WERI-Rb-1 (cell line): ENCODE measurements at regions not wholly inside any gene's neighbourhood (a gene's known extent, or its start where the extent isn't known, plus 50 kb on each side); places are given as distances from the start of the nearest gene placed in this dataset.
"Not testable (repeated sequence)": the region's sequence is repeated elsewhere in the genome, so short reads cannot be mapped to it uniquely, and the experiment has no call there.

Experiments used
- DNase-seq: peaks from one replicate; pipeline ENCODE4 v3.0.0-alpha.2; 2020
- H3K27ac ChIP-seq: fragments of 250-450 bp; sonication (Bioruptor Pico); 2 replicates; pipeline ENCODE4 v1.5.1; 2020; ENCODE audit warnings: mild to moderate bottlenecking, moderate library complexity
- H3K27me3 ChIP-seq: fragments of 250-450 bp; sonication (Bioruptor Pico); 2 replicates; pipeline ENCODE4 v1.5.1; 2021; ENCODE audit warnings: mild to moderate bottlenecking, low read depth, moderate library complexity; ENCODE audit not compliant: insufficient read depth, severe bottlenecking
- H3K36me3 ChIP-seq: fragments of 250-450 bp; sonication (Bioruptor Pico); 2 replicates; pipeline ENCODE4 v1.5.1; 2020; ENCODE audit warnings: mild to moderate bottlenecking, moderate library complexity
- H3K4me3 ChIP-seq: 2 replicates; pipeline ENCODE4 v1.5.1; 2011; ENCODE audit warnings: low read depth, mild to moderate bottlenecking, control low read depth, low read length
- H3K9me3 ChIP-seq: fragments of 250-450 bp; sonication (Bioruptor Pico); 2 replicates; pipeline ENCODE4 v1.5.1; 2021; ENCODE audit warnings: mild to moderate bottlenecking, moderate library complexity; ENCODE audit not compliant: severe bottlenecking
- TF ChIP-seq, protein P1 (sequence below): IDR thresholded peaks from 2 replicates; pipeline ENCODE4 v1.5.1; 2011; ENCODE audit warnings: low read depth, mild to moderate bottlenecking, control low read depth, inconsistent platforms, low read length

DNA sequence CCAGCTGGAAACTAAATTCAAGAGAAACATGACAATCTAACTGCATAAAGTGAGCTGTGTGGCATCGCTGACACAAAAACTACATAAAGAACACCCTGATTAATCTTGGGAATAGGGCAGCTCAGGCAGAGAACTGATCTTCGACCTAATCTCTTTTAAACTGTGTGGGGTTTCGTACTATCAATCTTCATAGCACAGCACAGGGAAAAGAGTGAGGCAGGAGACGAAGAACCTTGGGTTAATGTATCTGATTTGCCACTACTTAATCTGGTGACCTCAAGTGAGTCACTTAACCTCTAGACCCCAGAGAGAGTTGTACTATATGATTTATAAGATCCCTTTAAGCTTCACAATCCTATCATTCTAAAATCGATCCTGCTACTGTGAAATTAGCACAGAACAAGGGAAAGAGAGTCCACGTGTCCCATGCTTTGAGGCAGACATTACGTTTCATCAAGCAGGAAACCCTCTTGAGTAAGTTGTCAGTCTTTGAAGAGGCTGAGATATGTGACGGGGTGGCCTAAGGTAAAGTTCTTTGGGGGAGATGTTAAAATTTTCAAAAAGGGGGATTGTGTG is 519.7 kb downstream of the SOCS6 start:
- Histone ChIP-seq H3K36me3 (no peaks in the 10 kb centered on the region), H3K4me3 (no peak overlapping the region), H3K9me3 (no peaks in the 10 kb centered on the region), H3K27me3 (no peaks in the 10 kb centered on the region), H3K27ac (no peak overlapping the region)
- DNase-seq = no peak
- TF ChIP-seq, protein P1, sequence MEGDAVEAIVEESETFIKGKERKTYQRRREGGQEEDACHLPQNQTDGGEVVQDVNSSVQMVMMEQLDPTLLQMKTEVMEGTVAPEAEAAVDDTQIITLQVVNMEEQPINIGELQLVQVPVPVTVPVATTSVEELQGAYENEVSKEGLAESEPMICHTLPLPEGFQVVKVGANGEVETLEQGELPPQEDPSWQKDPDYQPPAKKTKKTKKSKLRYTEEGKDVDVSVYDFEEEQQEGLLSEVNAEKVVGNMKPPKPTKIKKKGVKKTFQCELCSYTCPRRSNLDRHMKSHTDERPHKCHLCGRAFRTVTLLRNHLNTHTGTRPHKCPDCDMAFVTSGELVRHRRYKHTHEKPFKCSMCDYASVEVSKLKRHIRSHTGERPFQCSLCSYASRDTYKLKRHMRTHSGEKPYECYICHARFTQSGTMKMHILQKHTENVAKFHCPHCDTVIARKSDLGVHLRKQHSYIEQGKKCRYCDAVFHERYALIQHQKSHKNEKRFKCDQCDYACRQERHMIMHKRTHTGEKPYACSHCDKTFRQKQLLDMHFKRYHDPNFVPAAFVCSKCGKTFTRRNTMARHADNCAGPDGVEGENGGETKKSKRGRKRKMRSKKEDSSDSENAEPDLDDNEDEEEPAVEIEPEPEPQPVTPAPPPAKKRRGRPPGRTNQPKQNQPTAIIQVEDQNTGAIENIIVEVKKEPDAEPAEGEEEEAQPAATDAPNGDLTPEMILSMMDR = no peak

- DNase-seq = peak; percentile 26
- H3K27me3 ChIP-seq = no peaks in the 10 kb centered on the region
- TF ChIP-seq, protein P1 = peak; percentile 55
- H3K4me3 ChIP-seq = no peak overlapping the region
- H3K9me3 ChIP-seq = no peaks in the 10 kb centered on the region
- H3K36me3 ChIP-seq = no peaks in the 10 kb centered on the region
- H3K27ac ChIP-seq = no peak overlapping the region
Measured at GRCh38 chr18:70781860-70782453, 493.1 kb downstream of the SOCS6 start.

DNA sequence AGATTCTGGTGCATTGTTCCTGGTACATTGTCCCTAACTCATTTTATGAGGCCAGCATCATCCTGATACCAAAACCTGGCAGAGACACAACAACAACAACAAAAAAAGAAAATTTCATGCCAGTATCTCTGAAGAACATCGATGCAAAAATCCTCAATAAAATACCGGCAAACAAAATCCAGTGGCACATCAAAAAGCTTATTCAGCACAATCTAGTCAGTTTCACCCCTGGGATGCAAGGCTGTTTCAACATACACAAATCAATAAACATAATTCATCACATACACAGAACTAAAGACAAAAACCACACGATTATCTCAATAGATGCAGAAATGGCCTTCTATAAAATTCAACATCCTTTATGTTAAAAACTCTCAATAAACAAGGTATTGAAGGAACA is 477.4 kb downstream of the SOCS6 start:
- not testable (repeated sequence) for H3K27ac ChIP-seq, H3K4me3 ChIP-seq, DNase-seq, H3K27me3 ChIP-seq, H3K36me3 ChIP-seq, H3K9me3 ChIP-seq

DNA sequence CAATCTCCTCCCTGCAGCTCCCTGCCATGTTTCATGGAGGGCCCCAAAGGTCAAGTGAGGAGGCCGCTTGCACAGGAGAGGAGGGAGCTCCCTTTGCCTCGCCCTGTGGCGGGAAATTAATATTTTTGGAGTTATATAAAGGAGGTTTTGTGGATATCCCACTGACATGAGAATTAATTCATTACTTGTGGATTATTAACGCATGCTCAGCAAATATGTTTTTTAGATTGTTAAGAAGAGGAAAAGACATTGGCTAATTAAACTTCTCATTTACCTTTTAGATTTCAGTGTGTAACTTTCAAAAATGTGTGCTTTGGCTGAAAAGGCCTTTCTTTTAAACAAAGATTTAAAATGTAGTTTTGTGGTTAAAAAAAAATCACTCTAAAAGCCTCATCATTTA is 474.0 kb downstream of the SOCS6 start:
- Histone ChIP-seq H3K27ac (no peak overlapping the region), H3K27me3 (no peaks in the 10 kb centered on the region), H3K36me3 (no peaks in the 10 kb centered on the region), H3K9me3 (no peaks in the 10 kb centered on the region), H3K4me3 (no peak overlapping the region)
- DNase-seq = no peak
- TF ChIP-seq, protein P1 = no peak

GRCh38 chr18:70758780-70759179 is 469.9 kb downstream of the SOCS6 start:
- Histone ChIP-seq H3K4me3 (no peak overlapping the region), H3K9me3 (no peaks in the 10 kb centered on the region), H3K27ac (no peak overlapping the region), H3K27me3 (no peaks in the 10 kb centered on the region), H3K36me3 (no peaks in the 10 kb centered on the region)
- no peak for DNase-seq
- TF ChIP-seq, protein P1 = no peak

- H3K9me3 ChIP-seq = no peaks in the 10 kb centered on the region
- H3K4me3 ChIP-seq = no peak overlapping the region
- H3K27me3 ChIP-seq = no peaks in the 10 kb centered on the region
- H3K36me3 ChIP-seq = no peaks in the 10 kb centered on the region
- no peak overlapping the region for H3K27ac ChIP-seq
- no peak for DNase-seq
- TF ChIP-seq, protein P1 = no peak
Measured at GRCh38 chr18:70754486-70754885, 465.6 kb downstream of the SOCS6 start.
